Fibroblast of skin of right biceps (primary cell): ENCODE measurements at regions not wholly inside any gene's neighbourhood (a gene's known extent, or its start where the extent isn't known, plus 50 kb on each side); places are given as distances from the start of the nearest gene placed in this dataset.

ENCODE experiments used
- DNase-seq: peaks from one replicate; pipeline ENCODE4 v3.0.0-alpha.2; 2013

- no peak for DNase-seq
Observed at GRCh38 chr5:176734756-176735342, 75.5 kb upstream of the UNC5A start.

- DNase-seq = no peak
Observed at GRCh38 chr5:176735383-176736265, 74.7 kb upstream of the UNC5A start.

- DNase-seq = no peak
Observed at GRCh38 chr5:176736301-176736930, 73.9 kb upstream of the UNC5A start.

GRCh38 chr5:176736931-176737745, 73.2 kb upstream of the UNC5A start:
- no peak for DNase-seq

- no peak for DNase-seq
Observed at GRCh38 chr5:176737746-176738636, 72.4 kb upstream of the UNC5A start.

- no peak for DNase-seq
Observed at GRCh38 chr5:176738637-176739250, 71.6 kb upstream of the UNC5A start.

GRCh38 chr5:176739461-176740051, 70.8 kb upstream of the UNC5A start:
- no peak for DNase-seq

- no peak for DNase-seq
Observed at GRCh38 chr5:176740131-176740701, 70.1 kb upstream of the UNC5A start.

GRCh38 chr5:176740702-176741496, 69.5 kb upstream of the UNC5A start:
- no peak for DNase-seq

GRCh38 chr5:176741561-176742211, 68.7 kb upstream of the UNC5A start:
- DNase-seq = no peak

- DNase-seq = no peak
Observed at GRCh38 chr5:176742246-176743105, 67.9 kb upstream of the UNC5A start.

GRCh38 chr5:176743136-176743861, 67.1 kb upstream of the UNC5A start:
- no peak for DNase-seq

GRCh38 chr5:176743868-176744583, 66.3 kb upstream of the UNC5A start:
- DNase-seq = no peak

GRCh38 chr5:176744584-176744965, 65.8 kb upstream of the UNC5A start:
- no peak for DNase-seq

GRCh38 chr5:176747670-176748072, 62.7 kb upstream of the UNC5A start:
- DNase-seq = no peak

- DNase-seq = no peak
Observed at GRCh38 chr5:176748073-176748966, 62.0 kb upstream of the UNC5A start.
